Smooth muscle cell (in vitro differentiated cells): ENCODE measurements at regions not wholly inside any gene's neighbourhood (a gene's known extent, or its start where the extent isn't known, plus 50 kb on each side); places are given as distances from the start of the nearest gene placed in this dataset.

Source experiments
- DNase-seq: peaks from one replicate; lab custom pipeline; 2025; ENCODE audit not compliant: unreplicated experiment; lab: John Stamatoyannopoulos, UW
- H2AFZ ChIP-seq: fragments of 200-600 bp; sonication (generic); 2 replicates; pipeline ENCODE4 v1.6.0; 2016; ENCODE audit warnings: antibody characterized with exemption, low read depth, mild to moderate bottlenecking
- H3F3A ChIP-seq: fragments of 200-600 bp; sonication (generic); 2 replicates; pipeline ENCODE4 v1.6.0; 2017; ENCODE audit warnings: antibody characterized with exemption, low read depth
- H3K27ac ChIP-seq: fragments of 200-600 bp; sonication (generic); 2 replicates; pipeline ENCODE4 v1.5.1; 2016; ENCODE audit warnings: low read depth, mild to moderate bottlenecking
- H3K27me3 ChIP-seq: fragments of 200-600 bp; sonication (generic); 2 replicates; pipeline ENCODE4 v1.6.1; 2016; ENCODE audit warnings: low read depth, mild to moderate bottlenecking
- H3K36me3 ChIP-seq: fragments of 200-600 bp; sonication (generic); 2 replicates; pipeline ENCODE4 v1.5.1; 2016; ENCODE audit warnings: low read depth
- H3K4me1 ChIP-seq: fragments of 200-600 bp; sonication (generic); 2 replicates; pipeline ENCODE4 v1.5.1; 2016; ENCODE audit warnings: low read depth
- H3K4me2 ChIP-seq: fragments of 200-600 bp; sonication (generic); 2 replicates; pipeline ENCODE4 v1.6.0; 2016; ENCODE audit warnings: mild to moderate bottlenecking
- H3K4me3 ChIP-seq: fragments of 200-600 bp; sonication (generic); 2 replicates; pipeline ENCODE4 v1.5.1; 2016; ENCODE audit warnings: mild to moderate bottlenecking
- H3K79me2 ChIP-seq: fragments of 200-600 bp; sonication (generic); 2 replicates; pipeline ENCODE4 v1.6.0; 2016; ENCODE audit warnings: low read depth, mild to moderate bottlenecking
- H3K9ac ChIP-seq: fragments of 200-600 bp; sonication (generic); 2 replicates; pipeline ENCODE4 v1.6.0; 2016; ENCODE audit warnings: low read depth
- H3K9me3 ChIP-seq: fragments of 200-600 bp; sonication (generic); replicated peaks from 2 replicates; pipeline ENCODE4 v1.5.1; 2016; ENCODE audit warnings: low read depth
- H4K20me1 ChIP-seq: fragments of 200-600 bp; sonication (generic); 2 replicates; pipeline ENCODE4 v1.6.0; 2016; ENCODE audit warnings: low read depth
- WGBS: methylation state at CpG from one replicate; pipeline ENCODE4 v1.1.7; 2016; ENCODE audit warnings: low lambda C conversion rate; 5-methylcytosine and 5-hydroxymethylcytosine counted together
- TF ChIP-seq, protein P1 (sequence below): fragments of 200-600 bp; sonication (generic); IDR thresholded peaks from 2 replicates; pipeline ENCODE4 v1.5.1; 2017; ENCODE audit warnings: borderline replicate concordance, mild to moderate bottlenecking, antibody characterized with exemption; ENCODE audit not compliant: insufficient read depth, poor library complexity, severe bottlenecking

DNA sequence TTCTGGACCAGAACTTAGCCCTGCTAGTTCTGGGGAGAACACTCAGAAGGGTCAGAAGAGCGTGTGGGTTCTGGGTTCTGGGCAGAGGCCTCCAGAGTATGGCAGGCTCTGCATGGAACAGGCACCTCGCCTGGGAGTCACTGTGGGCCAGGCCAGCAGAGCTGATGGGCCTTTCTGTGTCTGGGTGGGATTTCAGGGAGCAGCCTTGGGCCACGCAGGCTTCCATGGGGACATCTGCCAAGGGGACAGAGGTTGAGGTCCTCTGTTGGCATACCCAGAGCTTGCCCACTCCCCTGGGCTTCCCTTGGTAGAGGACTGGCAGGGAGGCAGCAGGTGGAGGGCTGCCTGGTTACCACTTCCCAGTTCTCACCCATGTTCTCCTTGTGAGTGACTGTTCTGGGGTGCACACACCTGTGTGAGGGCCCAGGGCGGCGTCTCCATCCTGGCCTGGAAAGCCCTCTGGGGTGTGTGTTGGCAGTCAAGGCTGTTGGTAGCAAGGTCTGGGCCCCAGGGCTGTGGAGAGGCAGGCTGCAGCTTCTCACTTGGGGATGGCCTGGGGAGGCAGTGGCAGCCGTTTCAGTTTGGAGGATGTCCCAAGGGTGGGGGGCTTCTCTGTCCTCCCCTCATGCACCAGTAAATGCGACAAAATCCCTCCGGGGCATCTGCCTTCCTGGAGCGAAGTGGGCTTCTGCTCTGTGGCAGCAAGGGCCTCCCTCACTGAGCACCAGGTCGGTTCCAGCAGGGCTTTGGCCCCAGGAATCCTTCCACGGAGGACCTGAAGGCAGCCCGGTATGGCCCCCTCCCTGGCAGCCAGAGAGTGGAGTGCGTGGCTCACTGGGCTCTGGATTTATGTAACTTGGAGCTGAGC is 74.6 kb upstream of the HDAC4 start:
- Histone ChIP-seq H3K4me2 (no peak overlapping the region), H3K27ac (no peak overlapping the region), H2AFZ (no peak overlapping the region), H3K9ac (no peak overlapping the region), H3K9me3 (no peaks in the 10 kb centered on the region), H3F3A (no peaks in the 10 kb centered on the region), H3K4me1 (no peaks in the 10 kb centered on the region), H3K79me2 (no peaks in the 10 kb centered on the region), H3K36me3 (no peaks in the 10 kb centered on the region), H3K27me3 (peaks cover 4% of the 10 kb centered on the region), H4K20me1 (no peaks in the 10 kb centered on the region), H3K4me3 (no peak overlapping the region)
- 81% methylated on average over 13 of the region's 13 CpGs for WGBS
- no peak for DNase-seq
- TF ChIP-seq, protein P1, sequence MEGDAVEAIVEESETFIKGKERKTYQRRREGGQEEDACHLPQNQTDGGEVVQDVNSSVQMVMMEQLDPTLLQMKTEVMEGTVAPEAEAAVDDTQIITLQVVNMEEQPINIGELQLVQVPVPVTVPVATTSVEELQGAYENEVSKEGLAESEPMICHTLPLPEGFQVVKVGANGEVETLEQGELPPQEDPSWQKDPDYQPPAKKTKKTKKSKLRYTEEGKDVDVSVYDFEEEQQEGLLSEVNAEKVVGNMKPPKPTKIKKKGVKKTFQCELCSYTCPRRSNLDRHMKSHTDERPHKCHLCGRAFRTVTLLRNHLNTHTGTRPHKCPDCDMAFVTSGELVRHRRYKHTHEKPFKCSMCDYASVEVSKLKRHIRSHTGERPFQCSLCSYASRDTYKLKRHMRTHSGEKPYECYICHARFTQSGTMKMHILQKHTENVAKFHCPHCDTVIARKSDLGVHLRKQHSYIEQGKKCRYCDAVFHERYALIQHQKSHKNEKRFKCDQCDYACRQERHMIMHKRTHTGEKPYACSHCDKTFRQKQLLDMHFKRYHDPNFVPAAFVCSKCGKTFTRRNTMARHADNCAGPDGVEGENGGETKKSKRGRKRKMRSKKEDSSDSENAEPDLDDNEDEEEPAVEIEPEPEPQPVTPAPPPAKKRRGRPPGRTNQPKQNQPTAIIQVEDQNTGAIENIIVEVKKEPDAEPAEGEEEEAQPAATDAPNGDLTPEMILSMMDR: no peak

DNA sequence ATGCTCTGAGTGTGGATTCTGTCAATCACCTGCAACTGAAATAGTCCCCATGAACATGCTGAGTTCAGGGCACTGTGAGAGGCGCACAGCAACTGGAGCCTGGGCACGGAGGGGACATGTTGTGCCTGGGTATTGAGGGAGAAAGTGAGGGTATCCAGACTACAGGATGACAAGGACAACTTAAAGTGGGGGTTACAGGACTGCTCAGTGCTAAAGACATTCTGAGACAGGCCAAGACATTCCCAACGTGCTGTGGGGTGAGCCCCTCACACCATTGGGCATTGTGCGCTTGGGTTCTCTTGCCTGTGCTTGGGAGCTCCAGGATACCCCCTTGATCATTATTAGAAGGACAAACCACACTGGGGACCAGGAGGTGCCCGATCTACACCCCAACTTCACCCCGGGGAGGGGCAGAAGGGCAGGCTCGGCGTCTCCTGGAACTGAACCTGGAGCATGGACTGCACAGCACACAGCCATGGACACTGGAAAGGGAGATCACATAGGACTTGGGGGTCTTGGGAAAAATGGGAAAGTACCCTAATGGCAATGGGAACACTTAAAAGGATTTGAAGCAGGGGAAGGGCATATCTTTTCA is 72.5 kb upstream of the HDAC4 start:
- Histone ChIP-seq H3F3A (no peaks in the 10 kb centered on the region), H3K4me1 (no peaks in the 10 kb centered on the region), H3K27me3 (peaks cover 4% of the 10 kb centered on the region), H4K20me1 (no peaks in the 10 kb centered on the region), H3K36me3 (no peaks in the 10 kb centered on the region), H2AFZ (no peak overlapping the region), H3K27ac (no peak overlapping the region), H3K4me3 (no peak overlapping the region), H3K4me2 (no peak overlapping the region), H3K79me2 (no peaks in the 10 kb centered on the region), H3K9ac (no peak overlapping the region), H3K9me3 (no peaks in the 10 kb centered on the region)
- 91% methylated on average over 8 of the region's 8 CpGs for WGBS
- TF ChIP-seq, protein P1: no peak
- no peak for DNase-seq

DNA sequence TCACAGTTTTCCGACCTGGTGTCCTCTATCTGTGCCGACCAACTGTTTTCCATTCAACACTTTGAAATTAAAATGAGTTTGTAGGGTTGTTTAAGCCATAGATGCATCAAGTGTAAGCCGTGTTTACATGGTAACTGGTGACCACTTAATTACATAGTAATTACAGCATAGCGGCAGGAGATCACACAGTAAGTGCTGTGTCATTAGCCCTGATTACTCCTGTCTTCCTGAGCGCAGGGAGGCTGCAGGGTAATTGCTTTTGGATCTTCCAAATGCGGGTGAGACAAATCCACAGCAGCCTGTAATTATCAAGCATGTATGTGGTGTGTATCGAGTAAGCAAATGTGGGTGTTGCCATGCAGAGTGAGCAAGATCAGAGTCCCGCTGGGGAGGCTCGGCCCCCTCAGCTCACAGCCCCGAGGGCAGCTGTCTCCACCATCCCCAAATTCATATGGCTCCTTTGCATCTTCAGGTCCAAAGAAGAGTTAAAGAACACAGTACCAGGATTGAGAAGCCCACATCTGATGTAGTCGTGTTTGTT is 71.5 kb upstream of the HDAC4 start:
- Histone ChIP-seq H3K4me1 (no peaks in the 10 kb centered on the region), H3K27me3 (peaks cover 4% of the 10 kb centered on the region), H3K9ac (no peak overlapping the region), H3K79me2 (no peaks in the 10 kb centered on the region), H3K9me3 (no peaks in the 10 kb centered on the region), H3F3A (no peaks in the 10 kb centered on the region), H3K4me2 (no peak overlapping the region), H3K4me3 (no peak overlapping the region), H3K27ac (no peak overlapping the region), H3K36me3 (no peaks in the 10 kb centered on the region), H2AFZ (no peak overlapping the region), H4K20me1 (no peaks in the 10 kb centered on the region)
- DNase-seq: no peak
- WGBS: 76% methylated on average over 11 of the region's 11 CpGs
- TF ChIP-seq, protein P1: no peak
